ENCODE measurements at regions not wholly inside any gene's neighbourhood (a gene's known extent, or its start where the extent isn't known, plus 50 kb on each side); places are given as distances from the start of the nearest gene placed in this dataset.

GRCh38 chr21:16863908-16864307, 648.9 kb upstream of the CXADR start:
- intact Hi-C loops (cut with DNase I) = no loop called here
- Histone ChIP-seq H3K4me1 (no peaks in the 10 kb centered on the region), H3K36me3 (no peaks in the 10 kb centered on the region), H3K4me3 (no peak overlapping the region), H3K27ac (no peak overlapping the region), H3K27me3 (no peaks in the 10 kb centered on the region), H3K9me3 (no peaks in the 10 kb centered on the region)
- WGBS, 4 donors = 80 to 89% (median 87%) methylated on average over 4 of the region's 4 CpGs
- ATAC-seq = no peak
- no peak for DNase-seq
- TF ChIP-seq CTCF (IDR thresholded peaks at IDR 0.05) (no peak), POLR2A (IDR thresholded peaks at IDR 0.05) (no peak)

GRCh38 chr21:16865632-16866031, 647.2 kb upstream of the CXADR start:
- H3K4me1 ChIP-seq = no peaks in the 10 kb centered on the region
- H3K27ac ChIP-seq = no peak overlapping the region
- no peaks in the 10 kb centered on the region for H3K27me3 ChIP-seq
- no peak overlapping the region for H3K4me3 ChIP-seq
- ATAC-seq (no peak), DNase-seq (no peak)
- H3K9me3 ChIP-seq = no peaks in the 10 kb centered on the region
- TF ChIP-seq CTCF (IDR thresholded peaks at IDR 0.05) (no peak), POLR2A (IDR thresholded peaks at IDR 0.05) (no peak)
- intact Hi-C loops (cut with DNase I) = no loop called here
- H3K36me3 ChIP-seq = no peaks in the 10 kb centered on the region

DNA sequence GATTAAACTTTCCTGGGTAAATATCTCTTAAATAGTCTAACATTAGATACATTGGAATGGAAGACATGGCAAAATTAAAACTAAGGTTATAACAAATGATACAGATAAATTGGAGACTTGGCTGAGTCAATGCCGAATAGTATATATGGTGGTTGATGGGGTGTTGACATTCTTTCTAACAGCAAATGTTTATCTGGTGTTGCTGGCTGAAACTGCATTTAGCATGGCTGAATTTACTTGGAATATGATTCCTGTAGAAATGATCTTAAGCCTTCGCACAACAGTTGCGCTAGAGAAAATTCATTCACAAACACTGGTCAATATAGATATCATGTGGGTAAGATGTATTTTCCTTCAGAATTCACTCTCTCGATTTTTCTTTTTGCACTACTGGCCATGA, 646.0 kb upstream of the CXADR start:
- peaks cover 0 to 4% (median 0%) of the 10 kb centered on the region in 12 donors for H3K9me3 ChIP-seq
- ATAC-seq (no peak), DNase-seq (no peak)
- TF ChIP-seq POLR2A (IDR thresholded peaks at IDR 0.05) (no peak), CTCF (IDR thresholded peaks at IDR 0.05) (no peak)
- no peaks in the 10 kb centered on the region for H3K27me3 ChIP-seq
- WGBS, 4 donors = 91 to 94% (median 92%) methylated on average over 4 of the region's 4 CpGs
- no peaks in the 10 kb centered on the region for H3K36me3 ChIP-seq
- H3K4me3 ChIP-seq = no peak overlapping the region
- no peak overlapping the region for H3K27ac ChIP-seq
- intact Hi-C loops (cut with DNase I) = no loop called here
- no peaks in the 10 kb centered on the region for H3K4me1 ChIP-seq

GRCh38 chr21:16870103-16870502, 642.7 kb upstream of the CXADR start:
- 94 to 100% (median 96%) methylated on average over 1 of the region's 1 CpG for WGBS, 4 donors

More at GRCh38 chr21:16870103-16870502, 642.7 kb upstream of the CXADR start:
- TF ChIP-seq POLR2A (IDR thresholded peaks at IDR 0.05) (no peak), CTCF (IDR thresholded peaks at IDR 0.05) (no peak)
- no peaks in the 10 kb centered on the region for H3K27me3 ChIP-seq
- ATAC-seq (no peak), DNase-seq (no peak)
- H3K36me3 ChIP-seq = no peaks in the 10 kb centered on the region
- intact Hi-C loops (cut with DNase I) = no loop called here
- no peak overlapping the region for H3K4me3 ChIP-seq
- peaks cover 0 to 4% (median 0%) of the 10 kb centered on the region in 12 donors for H3K9me3 ChIP-seq
- no peaks in the 10 kb centered on the region for H3K4me1 ChIP-seq
- no peak overlapping the region for H3K27ac ChIP-seq

Measured in heart left ventricle (tissue), 16 donors.